Thyroid gland (tissue), 4 donors: ENCODE measurements at regions not wholly inside any gene's neighbourhood (a gene's known extent, or its start where the extent isn't known, plus 50 kb on each side); places are given as distances from the start of the nearest gene placed in this dataset.

Experiments used
- CTCF ChIP-seq, 6 experiments: fragments of 200-600 bp in 3 of 6; fragments of 450-650 bp in 3 of 6; sonication (generic) in 3 of 6; IDR thresholded peaks; one replicate each; pipeline ENCODE4 v1.5.1; 2016 to 2019; ENCODE audit warnings: antibody characterized with exemption in 6 of 6, mild to moderate bottlenecking in 2 of 6, inconsistent platforms in 1 of 6, moderate library complexity in 1 of 6
- POLR2A ChIP-seq, 2 donors: fragments of 450-650 bp; IDR thresholded peaks; one replicate each; pipeline ENCODE4 v1.6.1; 2017; ENCODE audit warnings: antibody characterized with exemption in 2 of 2, mild to moderate bottlenecking in 2 of 2, moderate library complexity in 1 of 2

- TF ChIP-seq CTCF (IDR thresholded peaks at IDR 0.05): no peak
- no peak for TF ChIP-seq POLR2A (IDR thresholded peaks at IDR 0.05)
Observed at GRCh38 chrX:139298437-139298836, 232.1 kb upstream of the F9 start.
